Activated CD4-positive, alpha-beta memory T cell treated with anti-CD3 and anti-CD28 coated beads, Interleukin-2, amount 10 ng/mL, durations not matched to agents 7 days and 5 days (primary cell): ENCODE measurements at regions not wholly inside any gene's neighbourhood (a gene's known extent, or its start where the extent isn't known, plus 50 kb on each side); places are given as distances from the start of the nearest gene placed in this dataset.
"Not testable (repeated sequence)": the region's sequence is repeated elsewhere in the genome, so short reads cannot be mapped to it uniquely, and the experiment has no call there.

Source experiments
- CTCF ChIA-PET: fragments of 350-600 bp; sonication (Branson Sonifier 250); formaldehyde crosslinking; loops from one replicate; lab custom pipeline; 2021; ENCODE audit warnings: antibody characterized with exemption, inconsistent platforms; lab: Charles Lee
- POLR2A ChIA-PET: fragments of 350-600 bp; sonication (Branson Sonifier 250); formaldehyde crosslinking; loops from one replicate; lab custom pipeline; 2021; ENCODE audit warnings: antibody characterized with exemption; lab: Charles Lee
- DNase-seq: peaks from one replicate; pipeline ENCODE4 v3.0.0-alpha.2; 2020
- H3K27ac Mint-ChIP-seq: one replicate; pipeline ENCODE4 v1.8.0; 2021; ENCODE audit warnings: mild to moderate bottlenecking, mixed read lengths
- H3K27me3 Mint-ChIP-seq: one replicate; pipeline ENCODE4 v1.8.0; 2021; ENCODE audit warnings: mixed read lengths
- H3K36me3 Mint-ChIP-seq: one replicate; pipeline ENCODE4 v1.8.0; 2021; ENCODE audit warnings: low read depth, mixed read lengths
- H3K4me1 Mint-ChIP-seq: one replicate; pipeline ENCODE4 v1.8.0; 2021; ENCODE audit warnings: mixed read lengths
- H3K4me3 Mint-ChIP-seq: one replicate; pipeline ENCODE4 v1.8.0; 2021; ENCODE audit warnings: mild to moderate bottlenecking, mixed read lengths
- H3K9me3 Mint-ChIP-seq: one replicate; pipeline ENCODE4 v1.8.0; 2021; ENCODE audit warnings: mixed read lengths

DNA sequence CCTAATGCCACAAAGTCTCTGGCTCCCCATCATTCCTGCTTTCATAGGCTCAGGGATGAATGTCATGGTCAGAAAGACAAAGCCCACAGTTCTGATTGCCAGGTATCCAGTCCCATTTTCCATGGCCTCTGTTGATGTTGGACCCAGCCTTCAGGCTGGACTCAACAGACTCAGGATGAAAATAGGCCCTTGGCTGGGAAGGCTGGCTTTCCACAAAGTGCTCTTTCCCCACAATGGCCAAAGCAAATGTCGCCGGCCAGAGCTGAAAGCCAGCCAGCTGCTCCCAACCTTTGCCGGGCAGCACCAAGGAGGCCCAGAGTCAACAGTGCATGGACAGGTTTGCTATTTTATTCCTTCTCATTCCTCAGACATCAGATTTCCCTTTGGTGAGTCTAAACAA, 430.1 kb upstream of the FGF16 start:
- Mint-ChIP-seq H3K36me3 (no peaks in the 10 kb centered on the region), H3K27me3 (no peaks in the 10 kb centered on the region), H3K4me3 (no peak overlapping the region), H3K4me1 (no peaks in the 10 kb centered on the region), H3K27ac (no peak overlapping the region), H3K9me3 (no peaks in the 10 kb centered on the region)
- no peak for DNase-seq
- ChIA-PET POLR2A (no interaction called here), CTCF (no interaction called here)

- CTCF ChIA-PET, H3K4me3 Mint-ChIP-seq, H3K4me1 Mint-ChIP-seq, POLR2A ChIA-PET, H3K27me3 Mint-ChIP-seq, H3K27ac Mint-ChIP-seq, DNase-seq, H3K9me3 Mint-ChIP-seq, H3K36me3 Mint-ChIP-seq: not testable (repeated sequence)
Observed at GRCh38 chrX:77046180-77046810, 400.9 kb upstream of the FGF16 start.

GRCh38 chrX:77060572-77060971, 386.6 kb upstream of the FGF16 start:
- H3K36me3 Mint-ChIP-seq = no peaks in the 10 kb centered on the region
- H3K9me3 Mint-ChIP-seq = no peaks in the 10 kb centered on the region
- DNase-seq = no peak
- no peak overlapping the region for H3K27ac Mint-ChIP-seq
- no peak overlapping the region for H3K4me3 Mint-ChIP-seq
- ChIA-PET POLR2A (no interaction called here), CTCF (no interaction called here)
- no peaks in the 10 kb centered on the region for H3K4me1 Mint-ChIP-seq
- H3K27me3 Mint-ChIP-seq = no peaks in the 10 kb centered on the region

GRCh38 chrX:77061022-77061421, 386.2 kb upstream of the FGF16 start:
- POLR2A ChIA-PET = no interaction called here
- Mint-ChIP-seq H3K4me3 (no peak overlapping the region), H3K4me1 (no peaks in the 10 kb centered on the region), H3K36me3 (no peaks in the 10 kb centered on the region), H3K27ac (no peak overlapping the region), H3K27me3 (no peaks in the 10 kb centered on the region), H3K9me3 (no peaks in the 10 kb centered on the region)
- DNase-seq = no peak
- CTCF ChIA-PET = no interaction called here

DNA sequence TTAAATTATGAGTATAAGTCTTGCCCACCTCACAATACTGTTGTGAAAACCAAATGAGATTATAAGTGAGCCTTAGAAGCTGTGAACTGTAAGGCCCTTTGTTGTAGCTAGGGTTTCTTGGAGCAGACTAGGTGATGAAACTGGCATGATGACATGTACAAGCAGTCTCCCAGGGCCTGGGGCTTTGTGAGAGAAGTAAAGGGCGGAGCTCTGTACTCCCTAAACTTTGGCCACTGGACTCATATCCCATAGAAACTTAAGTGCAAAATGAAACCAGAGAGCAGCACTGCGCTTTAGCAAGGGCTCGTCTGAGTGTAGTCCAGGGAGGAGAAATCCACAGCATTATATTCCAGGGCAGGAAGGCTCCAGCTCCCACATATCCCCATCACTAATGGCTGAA, 385.6 kb upstream of the FGF16 start:
- Mint-ChIP-seq H3K27me3 (no peaks in the 10 kb centered on the region), H3K27ac (no peak overlapping the region), H3K9me3 (no peaks in the 10 kb centered on the region), H3K36me3 (no peaks in the 10 kb centered on the region), H3K4me1 (no peaks in the 10 kb centered on the region), H3K4me3 (no peak overlapping the region)
- DNase-seq = no peak
- ChIA-PET CTCF (no interaction called here), POLR2A (no interaction called here)

DNA sequence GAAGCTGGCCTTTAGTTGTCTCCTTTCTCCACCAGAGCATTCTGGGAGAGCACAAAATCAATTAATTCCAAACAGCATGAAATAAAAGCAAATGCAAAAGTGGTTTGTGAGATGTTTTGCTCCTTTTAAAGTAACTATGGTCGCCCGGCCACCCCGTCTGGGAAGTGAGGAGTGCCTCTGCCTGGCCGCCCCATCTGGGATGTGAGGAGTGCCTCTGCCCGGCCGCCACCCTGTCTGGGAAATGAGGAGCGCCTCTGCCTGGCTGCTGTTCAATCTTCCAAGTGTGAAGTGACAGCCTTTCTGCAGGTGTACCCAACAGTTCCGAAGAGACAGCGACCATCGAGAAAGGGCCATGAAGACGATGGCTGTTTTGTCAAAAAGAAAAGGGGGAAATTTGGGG, 381.3 kb upstream of the FGF16 start:
- H3K4me3 Mint-ChIP-seq = no peak overlapping the region
- no peak for DNase-seq

GRCh38 chrX:77070202-77070918, 376.8 kb upstream of the FGF16 start:
- Mint-ChIP-seq H3K27me3 (no peaks in the 10 kb centered on the region), H3K27ac (no peak overlapping the region), H3K4me1 (peaks cover 3% of the 10 kb centered on the region), H3K36me3 (no peaks in the 10 kb centered on the region), H3K9me3 (no peaks in the 10 kb centered on the region), H3K4me3 (no peak overlapping the region)
- POLR2A ChIA-PET = no interaction called here
- CTCF ChIA-PET = no interaction called here
- DNase-seq = no peak

More for the DNA sequence above, 381.3 kb upstream of the FGF16 start:
- Mint-ChIP-seq H3K27ac (no peak overlapping the region), H3K27me3 (no peaks in the 10 kb centered on the region), H3K4me1 (peaks cover 3% of the 10 kb centered on the region), H3K9me3 (no peaks in the 10 kb centered on the region), H3K36me3 (no peaks in the 10 kb centered on the region)
- ChIA-PET POLR2A (no interaction called here), CTCF (no interaction called here)

GRCh38 chrX:77076896-77077295, 370.3 kb upstream of the FGF16 start:
- no peaks in the 10 kb centered on the region for H3K4me1 Mint-ChIP-seq
- CTCF ChIA-PET = no interaction called here

GRCh38 chrX:77081237-77081636, 366.0 kb upstream of the FGF16 start:
- POLR2A ChIA-PET, CTCF ChIA-PET: not testable (repeated sequence)

More at GRCh38 chrX:77076896-77077295, 370.3 kb upstream of the FGF16 start:
- no peak overlapping the region for H3K27ac Mint-ChIP-seq
- no peak overlapping the region for H3K4me3 Mint-ChIP-seq
- H3K36me3 Mint-ChIP-seq = no peaks in the 10 kb centered on the region
- POLR2A ChIA-PET = no interaction called here
- H3K27me3 Mint-ChIP-seq = no peaks in the 10 kb centered on the region
- no peak for DNase-seq
- H3K9me3 Mint-ChIP-seq = peaks cover 7% of the 10 kb centered on the region

GRCh38 chrX:77085372-77085771, 361.8 kb upstream of the FGF16 start:
- H3K27me3 Mint-ChIP-seq = no peaks in the 10 kb centered on the region
- no peak overlapping the region for H3K27ac Mint-ChIP-seq
- no peaks in the 10 kb centered on the region for H3K4me1 Mint-ChIP-seq
- no peak overlapping the region for H3K4me3 Mint-ChIP-seq
- no peaks in the 10 kb centered on the region for H3K36me3 Mint-ChIP-seq
- ChIA-PET POLR2A (no interaction called here), CTCF (no interaction called here)
- H3K9me3 Mint-ChIP-seq = peaks cover 7% of the 10 kb centered on the region
- DNase-seq = no peak

More at GRCh38 chrX:77081237-77081636, 366.0 kb upstream of the FGF16 start:
- not testable (repeated sequence) for H3K9me3 Mint-ChIP-seq, H3K36me3 Mint-ChIP-seq, H3K27me3 Mint-ChIP-seq, H3K27ac Mint-ChIP-seq, DNase-seq, H3K4me1 Mint-ChIP-seq, H3K4me3 Mint-ChIP-seq

- Mint-ChIP-seq H3K4me1 (no peaks in the 10 kb centered on the region), H3K4me3 (no peak overlapping the region), H3K9me3 (no peaks in the 10 kb centered on the region), H3K27ac (no peak overlapping the region), H3K27me3 (no peaks in the 10 kb centered on the region), H3K36me3 (no peaks in the 10 kb centered on the region)
- ChIA-PET CTCF (no interaction called here), POLR2A (no interaction called here)
- DNase-seq = no peak
Observed at GRCh38 chrX:77087529-77088169, 359.5 kb upstream of the FGF16 start.

DNA sequence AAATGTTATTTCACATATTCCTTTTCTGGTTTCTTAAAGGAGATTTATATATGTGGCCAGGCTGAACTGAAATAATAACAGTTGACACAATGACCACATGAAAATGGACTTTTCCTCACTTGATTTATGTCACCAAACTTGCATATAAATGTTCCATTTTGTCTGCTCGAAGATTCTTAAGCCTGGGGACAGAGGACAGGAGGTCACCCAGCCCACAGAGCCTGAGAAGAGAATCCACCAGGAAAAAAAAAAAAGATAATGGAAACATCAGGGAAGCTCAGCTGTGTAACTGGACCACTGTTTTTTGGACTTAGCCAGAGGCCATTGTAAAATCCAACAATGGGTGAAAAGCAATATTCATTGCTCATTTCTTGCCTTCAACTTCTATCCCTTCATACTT, 359.0 kb upstream of the FGF16 start:
- Mint-ChIP-seq H3K36me3 (no peaks in the 10 kb centered on the region), H3K4me3 (no peak overlapping the region), H3K27me3 (no peaks in the 10 kb centered on the region), H3K9me3 (no peaks in the 10 kb centered on the region), H3K4me1 (no peaks in the 10 kb centered on the region), H3K27ac (no peak overlapping the region)
- ChIA-PET CTCF (no interaction called here), POLR2A (no interaction called here)
- no peak for DNase-seq

DNA sequence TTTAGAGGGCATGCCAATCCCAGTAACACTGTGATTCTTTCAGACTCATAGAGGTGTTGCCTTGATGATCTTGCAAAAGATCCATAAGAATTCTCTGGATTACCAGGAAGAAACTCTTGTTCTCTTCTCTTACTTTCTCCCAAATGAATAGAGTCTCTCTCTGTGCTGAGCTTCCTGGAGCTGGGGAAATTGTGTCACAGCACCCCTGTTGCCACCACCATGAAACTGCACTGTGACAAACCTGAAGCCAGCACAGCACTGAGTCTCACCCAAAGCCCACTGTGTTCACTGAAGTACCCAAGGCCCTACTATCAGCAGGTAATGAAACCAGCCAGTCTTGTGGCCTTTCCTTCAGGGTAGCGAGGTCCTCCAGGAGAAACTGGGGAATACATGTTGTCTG, 332.7 kb upstream of the FGF16 start:
- no peak for DNase-seq
- Mint-ChIP-seq H3K36me3 (no peaks in the 10 kb centered on the region), H3K27ac (no peak overlapping the region), H3K9me3 (no peaks in the 10 kb centered on the region), H3K4me3 (no peak overlapping the region), H3K27me3 (no peaks in the 10 kb centered on the region), H3K4me1 (no peaks in the 10 kb centered on the region)
- ChIA-PET CTCF (no interaction called here), POLR2A (no interaction called here)

DNA sequence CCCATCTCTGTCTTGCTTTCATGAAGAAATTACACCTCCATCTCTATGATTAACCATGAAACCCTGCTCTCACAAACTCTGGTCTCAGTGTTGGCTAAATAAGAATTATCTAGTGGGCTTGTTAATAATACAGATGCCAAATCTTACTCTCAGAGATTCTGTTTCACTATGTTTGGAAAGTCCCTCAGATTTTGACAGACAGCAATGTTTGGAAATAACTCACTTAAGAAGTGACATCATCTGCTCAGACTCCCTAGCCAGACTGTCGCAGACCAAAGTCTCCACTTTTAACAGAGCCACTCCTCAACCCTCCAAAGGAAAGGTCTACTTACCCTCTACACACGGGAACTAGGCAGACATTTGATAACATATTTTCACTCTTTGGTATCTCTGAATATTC, 328.5 kb upstream of the FGF16 start:
- H3K4me1 Mint-ChIP-seq = no peaks in the 10 kb centered on the region
- no peak overlapping the region for H3K4me3 Mint-ChIP-seq
- DNase-seq = no peak
- H3K9me3 Mint-ChIP-seq = no peaks in the 10 kb centered on the region
- ChIA-PET POLR2A (no interaction called here), CTCF (no interaction called here)
- no peaks in the 10 kb centered on the region for H3K27me3 Mint-ChIP-seq
- no peak overlapping the region for H3K27ac Mint-ChIP-seq
- H3K36me3 Mint-ChIP-seq = no peaks in the 10 kb centered on the region
